Liver (tissue), 8 donors: ENCODE measurements at regions not wholly inside any gene's neighbourhood (a gene's known extent, or its start where the extent isn't known, plus 50 kb on each side); places are given as distances from the start of the nearest gene placed in this dataset.

ENCODE experiments used
- DNase-seq: peaks from one replicate; pipeline ENCODE4 v3.0.0-alpha.2; 2017; ENCODE audit warnings: low spot score
- H3K27ac ChIP-seq, 2 donors: one replicate each; pipeline ENCODE4 v1.7.0; 2013; ENCODE audit warnings: inconsistent platforms in 2 of 2, low read length in 2 of 2, control low read depth in 1 of 2, low read depth in 1 of 2, mild to moderate bottlenecking in 1 of 2
- H3K27me3 ChIP-seq, 4 donors: one replicate each; pipeline versions ENCODE4 v1.6.1 to v1.7.0; 2013; ENCODE audit warnings: low read length in 3 of 4, inconsistent platforms in 1 of 4, mild to moderate bottlenecking in 1 of 4, moderate library complexity in 1 of 4; ENCODE audit not compliant: control insufficient read depth in 4 of 4, insufficient read depth in 4 of 4
- H3K36me3 ChIP-seq, 4 donors: one replicate each; pipeline versions ENCODE4 v1.6.1 to v1.7.0; 2013; ENCODE audit warnings: low read length in 3 of 4, mild to moderate bottlenecking in 3 of 4, low read depth in 1 of 4, moderate library complexity in 1 of 4; ENCODE audit not compliant: control insufficient read depth in 4 of 4, insufficient read depth in 3 of 4
- H3K4me1 ChIP-seq, 4 donors: one replicate each; pipeline versions ENCODE4 v1.6.1 to v1.7.0; 2013; ENCODE audit warnings: low read length in 3 of 4, mild to moderate bottlenecking in 3 of 4, moderate library complexity in 1 of 4; ENCODE audit not compliant: control insufficient read depth in 4 of 4, insufficient read depth in 4 of 4
- H3K4me3 ChIP-seq, 3 donors: one replicate each; pipeline versions ENCODE4 v1.6.1 to v1.7.0; 2013; ENCODE audit warnings: low read length in 3 of 3, control low read depth in 1 of 3, low read depth in 1 of 3, mild to moderate bottlenecking in 1 of 3
- H3K9ac ChIP-seq, 2 donors: one replicate each; pipeline ENCODE4 v1.7.0; 2013; ENCODE audit warnings: low read length in 2 of 2, mild to moderate bottlenecking in 2 of 2, moderate library complexity in 2 of 2, control low read depth in 1 of 2, low read depth in 1 of 2
- H3K9me3 ChIP-seq, 4 donors: one replicate each; pipeline versions ENCODE4 v1.6.1 to v1.7.0; 2013; ENCODE audit warnings: low read length in 3 of 4; ENCODE audit not compliant: control insufficient read depth in 4 of 4
- ATF3 ChIP-seq: IDR thresholded peaks from 2 replicates; pipeline ENCODE4 v1.6.1; 2016; ENCODE audit warnings: antibody characterized with exemption
- CTCF ChIP-seq: fragments of 150-350 bp; IDR thresholded peaks from 2 replicates; pipeline ENCODE4 v1.5.1; 2017; ENCODE audit warnings: improper control_type of control experiment, low read depth, low read length; ENCODE audit not compliant: missing input control
- EGR1 ChIP-seq, 2 donors: IDR thresholded peaks; 2 replicates each; pipeline ENCODE4 v1.6.1; 2016 to 2018; ENCODE audit warnings: antibody characterized with exemption in 2 of 2, low read depth in 2 of 2
- FOXA1 ChIP-seq: IDR thresholded peaks from 2 replicates; pipeline ENCODE4 v1.6.1; 2016; ENCODE audit warnings: antibody characterized with exemption
- FOXA2 ChIP-seq: IDR thresholded peaks from 2 replicates; pipeline ENCODE4 v1.6.1; 2016; ENCODE audit warnings: antibody characterized with exemption
- GABPA ChIP-seq, 2 donors: IDR thresholded peaks in 1 of 2; conservative IDR thresholded peaks in 1 of 2; 2 replicates each; pipeline ENCODE4 v1.6.1; 2016; ENCODE audit warnings: antibody characterized with exemption in 2 of 2, mild to moderate bottlenecking in 1 of 2, moderate library complexity in 1 of 2
- HNF4A ChIP-seq, 2 donors: conservative IDR thresholded peaks; 2 replicates each; pipeline ENCODE4 v1.6.1; 2016; ENCODE audit warnings: antibody characterized with exemption in 2 of 2, mild to moderate bottlenecking in 2 of 2
- HNF4G ChIP-seq: IDR thresholded peaks from 2 replicates; pipeline ENCODE4 v1.6.1; 2016; ENCODE audit warnings: antibody characterized with exemption
- JUND ChIP-seq, 2 donors: IDR thresholded peaks; 2 replicates each; pipeline ENCODE4 v1.6.1; 2016; ENCODE audit warnings: antibody characterized with exemption in 2 of 2
- MAX ChIP-seq: IDR thresholded peaks from 2 replicates; pipeline ENCODE4 v1.6.1; 2016; ENCODE audit warnings: antibody characterized with exemption
- NR2F2 ChIP-seq: IDR thresholded peaks from 2 replicates; pipeline ENCODE4 v1.6.1; 2016; ENCODE audit warnings: antibody characterized with exemption
- RAD21 ChIP-seq, 2 donors: IDR thresholded peaks; 2 replicates each; pipeline ENCODE4 v1.6.1; 2016; ENCODE audit warnings: antibody characterized with exemption in 2 of 2, mild to moderate bottlenecking in 2 of 2
- REST ChIP-seq: IDR thresholded peaks from 2 replicates; pipeline ENCODE4 v1.6.1; 2016; ENCODE audit warnings: antibody characterized with exemption, mild to moderate bottlenecking
- RXRA ChIP-seq, 2 donors: IDR thresholded peaks; 2 replicates each; pipeline ENCODE4 v1.6.1; 2017 to 2018; ENCODE audit warnings: antibody characterized with exemption in 2 of 2, mild to moderate bottlenecking in 1 of 2
- SP1 ChIP-seq: IDR thresholded peaks from 2 replicates; pipeline ENCODE4 v1.6.1; 2018; ENCODE audit warnings: antibody characterized with exemption, mild to moderate bottlenecking
- TAF1 ChIP-seq: conservative IDR thresholded peaks from 2 replicates; pipeline ENCODE4 v1.6.1; 2016; ENCODE audit warnings: antibody characterized with exemption, mild to moderate bottlenecking
- YY1 ChIP-seq: IDR thresholded peaks from 2 replicates; pipeline ENCODE4 v1.6.1; 2016; ENCODE audit warnings: antibody characterized with exemption, mild to moderate bottlenecking
- ZBTB33 ChIP-seq: IDR thresholded peaks from 2 replicates; pipeline ENCODE4 v1.6.1; 2016; ENCODE audit warnings: antibody characterized with exemption
- WGBS: extraction: QIAGEN DNeasy Blood & Tissue Kit; methylation state at CpG from one replicate; pipeline ENCODE4 v1.1.7; 2013; 5-methylcytosine and 5-hydroxymethylcytosine counted together
- donor health status: healthy.
- donor health status: healthy.
- donor health status: healthy.
- donor health status: healthy.
- donor health status: healthy.

GRCh38 chr13:38166116-38166515, 183.5 kb upstream of the UFM1 start (continued):
- TF ChIP-seq ZBTB33 (no peak), FOXA1 (no peak)

GRCh38 chr13:38160131-38160530, 189.5 kb upstream of the UFM1 start:
- Histone ChIP-seq H3K27me3 (no peaks in the 10 kb centered on the region), H3K9ac (no peak overlapping the region), H3K4me1 (no peaks in the 10 kb centered on the region), H3K27ac (no peak overlapping the region), H3K9me3 (no peaks in the 10 kb centered on the region), H3K36me3 (no peaks in the 10 kb centered on the region), H3K4me3 (no peak overlapping the region)
- TF ChIP-seq ZBTB33 (no peak), NR2F2 (no peak), YY1 (no peak), REST (no peak), SP1 (no peak), FOXA1 (no peak), HNF4A (conservative IDR thresholded peaks at IDR 0.05) (no peak), ATF3 (no peak), RXRA (IDR thresholded peaks at IDR 0.05) (no peak), MAX (no peak), TAF1 (no peak), EGR1 (IDR thresholded peaks at IDR 0.05; ENCODE audit: low read depth in 2 of 2) (no peak), FOXA2 (no peak), HNF4G (no peak), RAD21 (IDR thresholded peaks at IDR 0.05) (no peak), CTCF (no peak), JUND (IDR thresholded peaks at IDR 0.05) (no peak), GABPA (IDR thresholded peaks at IDR 0.05 in 1 of 2, conservative IDR thresholded peaks at IDR 0.05 in 1 of 2) (no peak)
- WGBS: 89% methylated on average over 3 of the region's 3 CpGs
- DNase-seq: no peak
